Left ventricle myocardium inferior (tissue), 1 donor: ENCODE measurements at regions not wholly inside any gene's neighbourhood (a gene's known extent, or its start where the extent isn't known, plus 50 kb on each side); places are given as distances from the start of the nearest gene placed in this dataset.
"Not testable (repeated sequence)": the region's sequence is repeated elsewhere in the genome, so short reads cannot be mapped to it uniquely, and the experiment has no call there.

ENCODE experiments used
- DNase-seq: peaks from one replicate; pipeline ENCODE4 v3.0.0-alpha.2; 2020
- H3K27ac ChIP-seq: fragments of 200-600 bp; replicated peaks from 2 replicates; pipeline ENCODE4 v1.8.0; 2021
- H3K27me3 ChIP-seq: fragments of 200-600 bp; 2 replicates; pipeline ENCODE4 v1.8.0; 2021; ENCODE audit warnings: low read depth
- H3K36me3 ChIP-seq: fragments of 200-600 bp; 2 replicates; pipeline ENCODE4 v1.8.0; 2021
- H3K4me1 ChIP-seq: fragments of 200-600 bp; 2 replicates; pipeline ENCODE4 v1.8.0; 2021
- H3K4me3 ChIP-seq: fragments of 200-600 bp; 2 replicates; pipeline ENCODE4 v1.8.0; 2021; ENCODE audit warnings: mild to moderate bottlenecking, moderate library complexity
- H3K9me3 ChIP-seq: fragments of 200-600 bp; replicated peaks from 2 replicates; pipeline ENCODE4 v1.8.0; 2021
- CTCF ChIP-seq: fragments of 200-600 bp; IDR thresholded peaks from 2 replicates; pipeline ENCODE4 v1.8.0; 2021; ENCODE audit warnings: antibody characterized with exemption, mild to moderate bottlenecking, borderline replicate concordance
- intact Hi-C: fragments of 100-400 bp; cut with micrococcal nuclease; formaldehyde crosslinking; loops from one replicate; pipeline ENCODE4 v1.11.0; 2022
- donor health status: DM: no; HTN: yes; CAD: no; lungs with severe emphysema.

DNA sequence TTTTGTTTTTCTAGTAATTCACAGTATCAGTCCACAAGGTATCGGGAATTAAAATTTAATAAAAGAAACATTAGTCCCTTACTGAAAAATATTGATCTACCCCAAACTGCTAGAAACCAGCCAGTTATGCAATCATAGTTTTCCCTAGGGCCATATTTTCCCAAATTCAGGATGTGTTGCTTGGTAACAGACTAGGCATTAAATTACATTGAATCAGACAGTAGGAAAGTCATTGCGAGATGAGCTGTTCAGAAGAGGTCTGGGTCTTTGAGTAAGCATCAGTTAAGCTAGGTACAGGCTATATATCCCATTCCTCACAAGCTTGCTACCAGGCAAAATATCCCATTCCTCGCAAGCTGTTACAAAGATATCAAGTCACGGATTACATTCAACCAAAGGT lies 123.0 kb upstream of the CCDC150 start:
- peaks cover 30% of the 10 kb centered on the region for H3K4me1 ChIP-seq
- TF ChIP-seq CTCF: no peak
- intact Hi-C loops: no loop called here
- H3K27ac ChIP-seq: no peak overlapping the region
- DNase-seq: no peak
- H3K36me3 ChIP-seq: no peaks in the 10 kb centered on the region
- no peaks in the 10 kb centered on the region for H3K27me3 ChIP-seq
- no peaks in the 10 kb centered on the region for H3K9me3 ChIP-seq
- no peak overlapping the region for H3K4me3 ChIP-seq

DNA sequence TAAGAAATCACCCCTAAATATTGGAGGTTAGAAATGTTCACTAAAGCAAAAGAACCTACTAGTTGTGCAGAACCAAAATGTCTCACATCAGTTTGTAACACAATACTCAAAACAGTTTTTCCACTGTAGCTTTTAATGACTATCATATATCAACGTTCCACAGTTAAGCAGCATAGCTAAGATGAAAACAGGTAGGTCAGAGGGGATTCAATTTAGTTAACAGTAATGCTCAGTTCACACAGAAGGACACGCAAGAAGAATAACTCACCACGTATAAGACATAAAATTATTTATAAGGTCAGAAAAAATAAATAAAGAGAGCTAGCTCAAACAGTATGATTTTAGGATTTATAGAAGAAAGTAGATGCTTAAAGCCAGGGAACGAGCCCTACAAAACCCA lies 118.9 kb upstream of the CCDC150 start:
- TF ChIP-seq CTCF: no peak
- H3K4me1 ChIP-seq: peaks cover 7% of the 10 kb centered on the region
- DNase-seq: no peak
- H3K9me3 ChIP-seq: no peaks in the 10 kb centered on the region
- H3K36me3 ChIP-seq: no peaks in the 10 kb centered on the region
- no peak overlapping the region for H3K27ac ChIP-seq
- intact Hi-C loops: no loop called here
- no peak overlapping the region for H3K4me3 ChIP-seq
- no peaks in the 10 kb centered on the region for H3K27me3 ChIP-seq

DNA sequence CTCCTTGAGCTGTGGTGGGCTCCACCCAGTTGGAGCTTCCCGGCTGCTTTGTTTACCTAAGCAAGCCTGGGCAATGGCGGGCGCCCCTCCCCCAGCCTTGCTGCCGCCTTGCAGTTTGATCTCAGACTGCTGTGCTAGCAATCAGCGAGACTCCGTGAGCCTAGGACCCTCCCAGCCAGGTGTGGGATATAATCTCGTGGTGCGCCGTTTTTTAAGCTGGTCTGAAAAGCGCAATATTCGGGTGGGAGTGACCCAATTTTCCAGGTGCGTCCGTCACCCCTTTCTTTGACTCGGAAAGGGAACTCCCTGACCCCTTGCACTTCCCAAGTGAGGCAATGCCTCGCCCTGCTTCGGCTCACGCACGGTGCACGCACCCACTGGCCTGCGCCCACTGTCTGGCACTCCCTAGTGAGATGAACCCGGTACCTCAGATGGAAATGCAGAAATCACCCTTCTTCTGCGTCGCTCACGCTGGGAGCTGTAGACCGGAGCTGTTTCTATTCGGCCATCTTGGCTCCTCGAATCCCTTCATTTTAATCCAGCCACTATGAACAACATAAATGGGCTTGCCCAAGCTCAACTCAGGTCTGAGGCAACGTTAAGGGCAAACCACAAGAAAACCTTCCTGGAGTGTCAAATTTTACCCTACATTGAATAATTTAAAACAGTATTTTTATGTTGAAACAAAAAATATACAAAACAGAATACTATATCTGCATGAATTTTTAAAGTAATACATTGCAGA lies 112.4 kb upstream of the CCDC150 start:
- H3K9me3 ChIP-seq, H3K4me1 ChIP-seq, H3K27ac ChIP-seq, H3K36me3 ChIP-seq, intact Hi-C loops, DNase-seq, H3K27me3 ChIP-seq, H3K4me3 ChIP-seq: not testable (repeated sequence)

DNA sequence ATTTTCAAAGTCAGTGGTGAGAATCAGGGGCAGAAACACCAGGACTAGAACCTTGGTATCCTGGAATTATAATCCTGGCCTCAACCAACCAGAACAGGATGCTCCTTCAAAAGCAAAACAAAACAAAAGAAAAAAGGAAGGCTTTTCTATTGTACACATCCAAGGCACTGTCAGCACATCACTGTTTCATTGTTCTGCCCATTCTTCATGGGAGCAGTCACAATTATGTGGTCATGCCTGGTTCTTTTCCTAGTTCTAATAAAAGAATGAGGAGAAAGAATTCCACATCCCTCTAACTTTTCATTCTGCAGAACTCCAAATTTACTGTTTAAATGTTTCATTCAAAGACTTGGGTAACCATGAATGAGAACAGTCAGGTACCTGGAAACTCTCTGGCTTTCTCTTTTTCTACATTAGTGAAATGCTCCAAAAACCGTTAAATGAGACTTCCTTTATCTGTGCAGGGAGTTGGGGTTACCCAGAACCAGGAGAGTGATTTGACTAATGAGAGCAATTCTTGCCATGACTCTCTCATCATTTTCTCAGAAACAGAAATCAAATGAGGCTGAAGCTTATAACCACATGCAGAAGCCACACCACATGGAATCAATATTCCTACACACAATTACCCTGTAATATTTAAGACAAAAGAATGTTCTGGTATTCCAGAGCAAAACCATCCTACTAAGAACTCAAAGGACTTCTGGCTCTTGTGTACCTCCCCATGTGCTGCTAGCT lies 110.9 kb upstream of the CCDC150 start:
- no peak for TF ChIP-seq CTCF
- intact Hi-C loops: no loop called here
- H3K4me1 ChIP-seq: peaks cover 5% of the 10 kb centered on the region
- no peak for DNase-seq
- no peaks in the 10 kb centered on the region for H3K36me3 ChIP-seq
- no peaks in the 10 kb centered on the region for H3K9me3 ChIP-seq
- no peak overlapping the region for H3K27ac ChIP-seq
- H3K4me3 ChIP-seq: no peak overlapping the region
- H3K27me3 ChIP-seq: no peaks in the 10 kb centered on the region

- no peak overlapping the region for H3K4me3 ChIP-seq
- TF ChIP-seq CTCF: no peak
- H3K36me3 ChIP-seq: no peaks in the 10 kb centered on the region
- H3K27me3 ChIP-seq: no peaks in the 10 kb centered on the region
- DNase-seq: no peak
- intact Hi-C loops: no loop called here
- no peak overlapping the region for H3K27ac ChIP-seq
- peaks cover 24% of the 10 kb centered on the region for H3K4me1 ChIP-seq
- H3K9me3 ChIP-seq: no peaks in the 10 kb centered on the region
These were observed 108.6 kb upstream of the CCDC150 start for GRCh38 chr2:196530910-196531309.

DNA sequence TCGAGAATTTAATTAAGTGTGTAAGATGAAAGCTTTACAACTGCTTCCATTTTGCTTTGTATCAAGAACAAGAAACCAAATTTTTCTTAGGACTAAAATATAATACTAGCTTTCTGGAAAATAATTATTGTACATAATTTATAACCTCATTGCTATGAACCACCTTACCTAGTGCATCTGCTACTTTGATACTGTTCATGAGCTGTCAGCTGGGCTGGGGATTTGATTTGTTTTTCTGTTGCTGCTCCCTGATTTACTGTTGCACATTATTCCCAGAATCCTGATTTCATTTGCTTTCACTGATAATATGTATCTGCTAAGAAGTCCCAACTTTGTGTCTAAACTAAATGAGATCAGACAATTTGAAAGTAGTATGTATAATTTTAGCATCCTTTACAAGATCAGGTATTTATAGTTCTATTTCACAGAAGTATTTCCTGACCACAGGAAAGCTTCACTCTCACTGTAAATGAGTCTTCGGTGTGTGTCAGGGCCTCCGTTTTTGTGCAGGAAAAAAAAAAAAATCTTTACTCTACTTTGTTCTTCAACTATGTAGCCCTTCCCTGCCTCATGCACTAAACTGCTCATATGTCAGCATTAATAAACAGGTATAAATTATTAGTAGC lies 105.6 kb upstream of the CCDC150 start:
- Histone ChIP-seq H3K27ac (peak overlapping the region; percentile 85), H3K27me3 (no peaks in the 10 kb centered on the region), H3K4me3 (peak overlapping the region; percentile 7), H3K4me1 (peaks cover 37% of the 10 kb centered on the region), H3K36me3 (no peaks in the 10 kb centered on the region), H3K9me3 (no peaks in the 10 kb centered on the region)
- intact Hi-C loops: no loop called here
- DNase-seq: no peak
- no peak for TF ChIP-seq CTCF
